Uterus (tissue), 2 donors: ENCODE measurements at regions not wholly inside any gene's neighbourhood (a gene's known extent, or its start where the extent isn't known, plus 50 kb on each side); places are given as distances from the start of the nearest gene placed in this dataset.

Experiments
- CTCF ChIP-seq, 4 experiments: fragments of 200-600 bp in 2 of 4; fragments of 450-650 bp in 2 of 4; sonication (generic) in 2 of 4; IDR thresholded peaks; one replicate each; pipeline ENCODE4 v1.5.1; 2016 to 2019; ENCODE audit warnings: antibody characterized with exemption in 4 of 4, mild to moderate bottlenecking in 2 of 4, moderate library complexity in 1 of 4
- POLR2A ChIP-seq, 2 donors: fragments of 450-650 bp; IDR thresholded peaks; one replicate each; pipeline ENCODE4 v1.6.1; 2016; ENCODE audit warnings: antibody characterized with exemption in 2 of 2, mild to moderate bottlenecking in 1 of 2, moderate library complexity in 1 of 2

- TF ChIP-seq CTCF (IDR thresholded peaks at IDR 0.05) (no peak), POLR2A (IDR thresholded peaks at IDR 0.05) (no peak)
Observed at GRCh38 chr6:68200929-68201328, 434.2 kb upstream of the ADGRB3 start.
